Cardiac muscle cell (in vitro differentiated cells and primary cell): ENCODE measurements at regions not wholly inside any gene's neighbourhood (a gene's known extent, or its start where the extent isn't known, plus 50 kb on each side); places are given as distances from the start of the nearest gene placed in this dataset.

Source experiments
- DNase-seq, 2 donors: peaks; one replicate each; pipeline versions ENCODE4 v3.0.0 to v3.0.0-alpha.2; 2010 to 2017; ENCODE audit warnings: low read depth in 1 of 2, low spot score in 1 of 2
- H3K27ac ChIP-seq: fragments of 200-600 bp; sonication (generic); 2 replicates; pipeline ENCODE4 v1.5.1; 2016
- H3K27me3 ChIP-seq: fragments of 200-600 bp; sonication (generic); 2 replicates; pipeline ENCODE4 v1.6.0; 2016; ENCODE audit warnings: control low read depth
- H3K36me3 ChIP-seq: fragments of 200-600 bp; sonication (generic); 2 replicates; pipeline ENCODE4 v1.5.1; 2016; ENCODE audit warnings: control low read depth
- H3K4me1 ChIP-seq: fragments of 200-600 bp; sonication (generic); 2 replicates; pipeline ENCODE4 v1.8.1; 2017; ENCODE audit warnings: low read depth, mild to moderate bottlenecking, mixed run types
- H3K4me3 ChIP-seq: fragments of 200-600 bp; sonication (generic); 2 replicates; pipeline ENCODE4 v1.5.1; 2016; ENCODE audit warnings: mild to moderate bottlenecking
- H3K9me3 ChIP-seq: fragments of 200-600 bp; sonication (generic); 2 replicates; pipeline ENCODE4 v1.5.1; 2017; ENCODE audit warnings: low read depth, mild to moderate bottlenecking, control low read depth
- TF ChIP-seq, protein P1 (sequence below): IDR thresholded peaks from 2 replicates; pipeline ENCODE4 v1.5.1; 2012; ENCODE audit warnings: low read depth, mild to moderate bottlenecking, low read length

DNA sequence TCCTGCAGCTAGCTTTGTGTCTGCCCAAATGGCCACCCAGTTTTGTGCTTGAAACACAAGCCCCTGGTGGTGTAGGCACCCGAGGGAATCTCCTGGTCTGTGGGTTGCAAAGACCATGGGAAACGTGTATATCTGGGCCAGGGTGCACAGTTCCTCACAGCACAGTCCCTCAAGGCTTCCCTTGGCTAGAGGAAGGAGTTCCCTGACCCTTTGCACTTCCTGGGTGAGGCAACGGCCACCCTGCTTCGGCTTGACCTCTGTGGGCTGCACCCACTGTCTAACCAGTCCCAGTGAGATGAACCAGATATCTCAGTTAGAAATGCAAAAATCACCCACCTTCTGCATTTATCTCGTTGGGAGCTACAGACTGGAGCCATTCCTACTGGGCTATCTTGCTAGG is 865.0 kb upstream of the ACO1 start:
- DNase-seq: no peak
- TF ChIP-seq, protein P1, sequence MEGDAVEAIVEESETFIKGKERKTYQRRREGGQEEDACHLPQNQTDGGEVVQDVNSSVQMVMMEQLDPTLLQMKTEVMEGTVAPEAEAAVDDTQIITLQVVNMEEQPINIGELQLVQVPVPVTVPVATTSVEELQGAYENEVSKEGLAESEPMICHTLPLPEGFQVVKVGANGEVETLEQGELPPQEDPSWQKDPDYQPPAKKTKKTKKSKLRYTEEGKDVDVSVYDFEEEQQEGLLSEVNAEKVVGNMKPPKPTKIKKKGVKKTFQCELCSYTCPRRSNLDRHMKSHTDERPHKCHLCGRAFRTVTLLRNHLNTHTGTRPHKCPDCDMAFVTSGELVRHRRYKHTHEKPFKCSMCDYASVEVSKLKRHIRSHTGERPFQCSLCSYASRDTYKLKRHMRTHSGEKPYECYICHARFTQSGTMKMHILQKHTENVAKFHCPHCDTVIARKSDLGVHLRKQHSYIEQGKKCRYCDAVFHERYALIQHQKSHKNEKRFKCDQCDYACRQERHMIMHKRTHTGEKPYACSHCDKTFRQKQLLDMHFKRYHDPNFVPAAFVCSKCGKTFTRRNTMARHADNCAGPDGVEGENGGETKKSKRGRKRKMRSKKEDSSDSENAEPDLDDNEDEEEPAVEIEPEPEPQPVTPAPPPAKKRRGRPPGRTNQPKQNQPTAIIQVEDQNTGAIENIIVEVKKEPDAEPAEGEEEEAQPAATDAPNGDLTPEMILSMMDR: no peak
- Histone ChIP-seq H3K36me3 (no peaks in the 10 kb centered on the region), H3K27me3 (no peaks in the 10 kb centered on the region), H3K4me3 (no peak overlapping the region), H3K9me3 (no peaks in the 10 kb centered on the region), H3K27ac (no peak overlapping the region), H3K4me1 (peaks cover 3% of the 10 kb centered on the region)

DNA sequence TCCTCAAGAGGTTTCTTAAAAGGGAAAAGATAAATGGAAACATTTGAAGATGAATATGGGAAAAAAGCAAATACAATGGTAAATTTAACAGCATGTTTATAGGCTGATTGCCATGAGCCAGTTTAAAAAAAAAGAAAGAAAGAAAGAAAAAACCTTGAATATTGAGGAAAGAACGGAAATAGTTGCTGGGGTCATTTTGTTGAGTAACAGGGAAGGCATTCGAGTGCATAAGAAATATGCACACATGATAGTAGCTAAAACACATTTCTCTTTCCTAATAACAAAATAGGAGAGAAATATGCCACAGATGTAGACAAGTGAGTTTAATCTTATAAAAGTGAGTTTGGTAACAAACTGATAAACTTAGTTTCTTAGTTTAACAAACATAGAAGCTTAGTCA is 864.6 kb upstream of the ACO1 start:
- no peaks in the 10 kb centered on the region for H3K36me3 ChIP-seq
- H3K27me3 ChIP-seq: no peaks in the 10 kb centered on the region
- H3K27ac ChIP-seq: no peak overlapping the region
- peaks cover 3% of the 10 kb centered on the region for H3K4me1 ChIP-seq
- H3K9me3 ChIP-seq: no peaks in the 10 kb centered on the region
- DNase-seq: peak in 1 of 2 donors; percentile 24
- TF ChIP-seq, protein P1: no peak
- no peak overlapping the region for H3K4me3 ChIP-seq

DNA sequence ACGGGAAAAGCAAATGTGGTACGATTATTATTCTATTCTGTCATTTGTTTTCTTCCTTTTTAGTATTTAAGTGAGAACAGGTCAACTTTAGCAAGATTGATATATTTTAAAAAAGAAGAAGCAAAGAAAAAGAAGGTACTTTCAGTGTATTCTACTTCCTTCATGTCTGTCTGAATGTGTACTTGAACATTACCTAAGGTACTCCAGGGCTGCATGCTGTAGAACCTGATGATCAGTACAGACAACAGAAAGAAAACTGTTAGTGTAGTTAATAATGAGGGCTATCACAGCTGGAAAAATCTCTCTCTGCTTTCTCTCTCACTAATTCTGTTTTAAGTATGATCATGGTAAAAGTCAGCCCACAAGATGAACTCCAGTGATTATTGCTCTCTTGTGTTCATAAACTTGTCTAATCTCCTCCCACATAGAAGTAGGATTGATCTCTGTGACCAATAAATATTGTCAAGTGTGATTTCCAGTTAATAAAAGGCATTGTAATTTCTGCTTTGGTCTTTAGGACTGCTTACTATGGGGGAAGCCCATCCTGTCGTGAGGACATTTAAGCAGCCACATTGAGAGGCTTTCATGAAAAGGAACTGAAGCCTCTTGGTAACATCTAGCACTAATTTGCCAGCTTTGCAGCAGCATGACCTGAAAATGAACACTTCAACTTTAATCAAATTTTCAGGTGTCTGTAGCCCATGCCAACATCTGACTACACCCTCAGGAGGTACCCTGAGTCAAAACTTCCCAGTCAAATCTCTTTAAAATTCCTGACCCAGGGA is 864.0 kb upstream of the ACO1 start:
- Histone ChIP-seq H3K4me3 (no peak overlapping the region), H3K4me1 (peaks cover 3% of the 10 kb centered on the region), H3K36me3 (no peaks in the 10 kb centered on the region), H3K27me3 (no peaks in the 10 kb centered on the region), H3K27ac (no peak overlapping the region), H3K9me3 (no peaks in the 10 kb centered on the region)
- no peak for DNase-seq
- TF ChIP-seq, protein P1: no peak

DNA sequence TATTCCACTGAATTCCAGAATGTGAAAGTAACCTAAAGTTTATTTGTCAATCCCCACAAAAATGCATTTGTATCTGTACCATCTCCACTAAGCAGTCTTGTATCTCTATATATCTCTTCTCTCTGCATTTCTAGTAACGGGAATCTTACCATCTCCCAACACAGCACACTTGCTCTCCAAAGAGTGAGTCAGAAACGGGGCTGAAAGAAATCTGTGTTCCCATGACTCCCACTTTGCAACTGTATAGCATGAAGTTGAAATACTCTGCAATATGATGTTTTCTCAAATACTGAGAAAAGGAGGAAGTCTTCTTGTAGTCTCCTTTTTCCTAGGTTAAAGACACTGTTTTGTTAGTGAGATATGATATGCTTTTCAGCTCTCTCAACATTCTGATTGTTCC is 848.8 kb upstream of the ACO1 start:
- Histone ChIP-seq H3K36me3 (no peaks in the 10 kb centered on the region), H3K27me3 (no peaks in the 10 kb centered on the region), H3K4me1 (no peaks in the 10 kb centered on the region), H3K4me3 (no peak overlapping the region), H3K9me3 (no peaks in the 10 kb centered on the region), H3K27ac (no peak overlapping the region)
- DNase-seq: peak in 1 of 2 donors; percentile 1
- TF ChIP-seq, protein P1: no peak

DNA sequence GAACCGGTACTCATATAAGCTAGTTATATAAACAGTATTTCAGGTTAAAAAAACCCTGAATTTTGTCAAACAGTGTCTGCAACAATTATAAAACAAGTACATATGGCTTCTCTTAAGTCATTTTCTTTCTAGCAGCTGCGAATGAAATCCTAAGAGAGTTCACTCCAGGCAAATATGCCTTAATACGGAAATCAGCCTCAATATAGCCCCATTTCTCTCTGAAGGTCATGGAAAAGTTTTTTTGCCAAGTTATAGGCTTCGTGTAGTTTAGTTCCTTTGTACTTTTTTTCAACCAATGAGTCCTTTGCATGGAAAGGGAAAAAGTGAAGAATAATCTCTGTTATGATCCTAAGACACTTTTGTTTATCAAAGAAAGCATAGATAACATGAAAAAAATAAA is 848.0 kb upstream of the ACO1 start:
- Histone ChIP-seq H3K4me1 (no peaks in the 10 kb centered on the region), H3K36me3 (no peaks in the 10 kb centered on the region), H3K27me3 (no peaks in the 10 kb centered on the region), H3K27ac (no peak overlapping the region), H3K4me3 (no peak overlapping the region), H3K9me3 (no peaks in the 10 kb centered on the region)
- DNase-seq: no peak
- TF ChIP-seq, protein P1: no peak
